PC-9 (cell line): ENCODE measurements at regions not wholly inside any gene's neighbourhood (a gene's known extent, or its start where the extent isn't known, plus 50 kb on each side); places are given as distances from the start of the nearest gene placed in this dataset.

ENCODE experiments used
- BruUV-seq: library from RNA; stranded (reverse); fragments of 400-500 nt; replicated peaks from 2 replicates; lab custom pipeline; 2021; lab: Mats Ljungman, UMichigan
- CTCF ChIA-PET: fragments of 300-600 bp; sonication (Branson Sonifier 250); formaldehyde crosslinking; loops from one replicate; lab custom pipeline; 2022; ENCODE audit warnings: antibody characterized with exemption; lab: Charles Lee
- POLR2A ChIA-PET: fragments of 300-600 bp; sonication (Branson Sonifier 250); formaldehyde crosslinking; loops from one replicate; lab custom pipeline; 2022; ENCODE audit warnings: antibody characterized with exemption; ENCODE audit not compliant: unreplicated experiment; lab: Charles Lee
- DNase-seq, 2 experiments: peaks; one replicate each; pipeline versions ENCODE4 v3.0.0 to v3.0.0-alpha.2; 2015 to 2022; ENCODE audit warnings: mixed read lengths in 1 of 2
- H2AFZ ChIP-seq: fragments of 200-600 bp; sonication (generic); 2 replicates; pipeline ENCODE4 v1.8.1; 2017; ENCODE audit warnings: antibody characterized with exemption
- H3F3A ChIP-seq: fragments of 200-600 bp; sonication (generic); 2 replicates; pipeline ENCODE4 v1.8.1; 2017; ENCODE audit warnings: antibody characterized with exemption, mild to moderate bottlenecking, low read depth; ENCODE audit not compliant: insufficient read depth
- H3K27ac ChIP-seq: fragments of 200-600 bp; sonication (generic); 2 replicates; pipeline ENCODE4 v1.6.1; 2016; ENCODE audit warnings: mixed run types
- H3K27me3 ChIP-seq: fragments of 200-600 bp; sonication (generic); 2 replicates; pipeline ENCODE4 v1.6.1; 2016; ENCODE audit warnings: low read depth, mixed run types; ENCODE audit not compliant: insufficient read depth
- H3K36me3 ChIP-seq: fragments of 200-600 bp; sonication (generic); 2 replicates; pipeline ENCODE4 v1.6.1; 2016; ENCODE audit warnings: low read depth, mixed run types
- H3K4me1 ChIP-seq: fragments of 200-600 bp; sonication (generic); replicated peaks from 2 replicates; pipeline ENCODE4 v1.6.1; 2016; ENCODE audit warnings: mixed run types; ENCODE audit not compliant: insufficient read depth
- H3K4me2 ChIP-seq: fragments of 200-600 bp; sonication (generic); 2 replicates; pipeline ENCODE4 v1.6.1; 2017; ENCODE audit warnings: mixed run types
- H3K4me3 ChIP-seq: fragments of 200-600 bp; sonication (generic); 2 replicates; pipeline ENCODE4 v1.6.1; 2016; ENCODE audit warnings: mixed run types
- H3K79me2 ChIP-seq: fragments of 200-600 bp; sonication (generic); 2 replicates; pipeline ENCODE4 v1.6.1; 2017; ENCODE audit warnings: low read depth, mixed run types
- H3K9me2 ChIP-seq: fragments of 200-600 bp; sonication (generic); 2 replicates; pipeline ENCODE4 v1.8.1; 2017; ENCODE audit warnings: mild to moderate bottlenecking; ENCODE audit not compliant: insufficient read depth
- H3K9me3 ChIP-seq: fragments of 200-600 bp; sonication (generic); 2 replicates; pipeline ENCODE4 v1.8.1; 2016; ENCODE audit warnings: low read depth; ENCODE audit not compliant: insufficient read depth
- H4K20me1 ChIP-seq: fragments of 200-600 bp; sonication (generic); 2 replicates; pipeline ENCODE4 v1.8.1; 2017; ENCODE audit not compliant: insufficient read depth
- CTCF ChIP-seq: fragments of 200-600 bp; sonication (generic); conservative IDR thresholded peaks from 2 replicates; pipeline ENCODE4 v1.6.1; 2017; ENCODE audit warnings: mixed run types, antibody characterized with exemption, mild to moderate bottlenecking, moderate library complexity
- EZH2 ChIP-seq: fragments of 200-600 bp; sonication (generic); IDR thresholded peaks from 2 replicates; pipeline ENCODE4 v1.8.0; 2017; ENCODE audit warnings: antibody characterized with exemption, low read depth
- intact Hi-C: fragments of 100-400 bp; cut with micrococcal nuclease; formaldehyde crosslinking; loops from one replicate; pipeline ENCODE4 v1.10.0; 2022; ENCODE audit not compliant: unreplicated experiment

GRCh38 chr12:67852701-67853100 is 136.5 kb upstream of the IFNG-AS1 start:
- H4K20me1 ChIP-seq, result no peaks in the 10 kb centered on the region
- no peak overlapping the region for H3K4me3 ChIP-seq
- DNase-seq, result no peak
- H3K9me2 ChIP-seq, result no peaks in the 10 kb centered on the region
- TF ChIP-seq EZH2 (no peak), CTCF (no peak)
- H2AFZ ChIP-seq, result no peak overlapping the region
- H3F3A ChIP-seq, result no peaks in the 10 kb centered on the region
- no peaks in the 10 kb centered on the region for H3K27me3 ChIP-seq
- POLR2A ChIA-PET, result no interaction called here
- no peak overlapping the region for H3K4me2 ChIP-seq
- CTCF ChIA-PET, result no interaction called here
- intact Hi-C loops, result no loop called here
- no peak overlapping the region for H3K27ac ChIP-seq
- no TSS peak for BruUV-seq
- H3K4me1 ChIP-seq, result no peaks in the 10 kb centered on the region
- no peaks in the 10 kb centered on the region for H3K9me3 ChIP-seq
- no peaks in the 10 kb centered on the region for H3K36me3 ChIP-seq
- H3K79me2 ChIP-seq, result no peaks in the 10 kb centered on the region

GRCh38 chr12:67853204-67853603 is 136.0 kb upstream of the IFNG-AS1 start:
- Histone ChIP-seq H4K20me1 (no peaks in the 10 kb centered on the region), H3K9me3 (no peaks in the 10 kb centered on the region), H3K4me2 (no peak overlapping the region), H3F3A (no peaks in the 10 kb centered on the region), H3K4me3 (no peak overlapping the region), H2AFZ (no peak overlapping the region), H3K79me2 (no peaks in the 10 kb centered on the region), H3K4me1 (no peaks in the 10 kb centered on the region), H3K27me3 (no peaks in the 10 kb centered on the region), H3K27ac (no peak overlapping the region), H3K9me2 (no peaks in the 10 kb centered on the region), H3K36me3 (no peaks in the 10 kb centered on the region)
- CTCF ChIA-PET, result no interaction called here
- POLR2A ChIA-PET, result no interaction called here
- TF ChIP-seq EZH2 (no peak), CTCF (no peak)
- intact Hi-C loops, result no loop called here
- DNase-seq, result no peak
- BruUV-seq, result no TSS peak

GRCh38 chr12:67854351-67854750 is 134.9 kb upstream of the IFNG-AS1 start:
- ChIA-PET CTCF (no interaction called here), POLR2A (no interaction called here)
- TF ChIP-seq CTCF (no peak), EZH2 (no peak)
- Histone ChIP-seq H2AFZ (no peak overlapping the region), H3K79me2 (no peaks in the 10 kb centered on the region), H3K27me3 (no peaks in the 10 kb centered on the region), H3K27ac (no peak overlapping the region), H3K9me3 (no peaks in the 10 kb centered on the region), H3K36me3 (no peaks in the 10 kb centered on the region), H4K20me1 (no peaks in the 10 kb centered on the region), H3K9me2 (no peaks in the 10 kb centered on the region), H3K4me1 (no peaks in the 10 kb centered on the region), H3F3A (no peaks in the 10 kb centered on the region), H3K4me2 (no peak overlapping the region), H3K4me3 (no peak overlapping the region)
- DNase-seq, result no peak
- intact Hi-C loops, result no loop called here
- no TSS peak for BruUV-seq
